HEK293 (cell line): ENCODE measurements at regions not wholly inside any gene's neighbourhood (a gene's known extent, or its start where the extent isn't known, plus 50 kb on each side); places are given as distances from the start of the nearest gene placed in this dataset.

ENCODE experiments used
- CTCF ChIA-PET: fragments of 350-600 bp; formaldehyde crosslinking; extraction: SDS; loops from one replicate; lab custom pipeline; 2021; ENCODE audit warnings: antibody characterized with exemption; lab: Yijun Ruan, JAX
- POLR2A ChIA-PET: fragments of 300-600 bp; formaldehyde crosslinking; extraction: SDS; loops from one replicate; lab custom pipeline; 2020; ENCODE audit warnings: antibody characterized with exemption, inconsistent platforms; lab: Yijun Ruan, JAX
- H3K27ac ChIP-seq: fragments of 200-500 bp; sonication (Bioruptor generic); 2 replicates; pipeline ENCODE4 v1.5.1; 2014; ENCODE audit warnings: low read depth, low read length, control low read depth, inconsistent platforms; ENCODE audit errors: extremely low read depth
- H3K36me3 ChIP-seq, 2 experiments: fragments of 200-500 bp in 1 of 2; sonication (Bioruptor generic) in 1 of 2; 1 replicate in 1 of 2; 2 replicates in 1 of 2; pipeline ENCODE4 v1.5.1; 2014 to 2017; ENCODE audit warnings: inconsistent platforms in 2 of 2, low read length in 2 of 2; ENCODE audit not compliant: control insufficient read depth in 2 of 2, insufficient read depth in 1 of 2
- H3K4me1 ChIP-seq: fragments of 200-500 bp; sonication (Bioruptor generic); 2 replicates; pipeline ENCODE4 v1.5.1; 2014; ENCODE audit warnings: mild to moderate bottlenecking, low read length, inconsistent platforms; ENCODE audit not compliant: control insufficient read depth, insufficient read depth
- H3K4me3 ChIP-seq: 2 replicates; pipeline ENCODE4 v1.5.1; 2011; ENCODE audit warnings: low read depth, mild to moderate bottlenecking, control low read depth, low read length, moderate library complexity
- H3K9me3 ChIP-seq: fragments of 200-500 bp; sonication (Bioruptor generic); 2 replicates; pipeline ENCODE4 v1.5.1; 2014; ENCODE audit warnings: low read depth, low read length, inconsistent platforms; ENCODE audit not compliant: control insufficient read depth, insufficient read depth
- BCL11B ChIP-seq: fragments of 450-650 bp; formaldehyde crosslinking; IDR thresholded peaks from 2 replicates; pipeline ENCODE4 v1.5.1; 2016; ENCODE audit warnings: low read depth, missing biosample characterization, missing genetic modification characterization
- PRDM2 ChIP-seq: fragments of 450-650 bp; formaldehyde crosslinking; IDR thresholded peaks from 2 replicates; pipeline ENCODE4 v1.5.1; 2016; ENCODE audit warnings: missing biosample characterization, missing genetic modification characterization, borderline replicate concordance
- PRDM4 ChIP-seq: fragments of 450-650 bp; formaldehyde crosslinking; IDR thresholded peaks from 2 replicates; pipeline ENCODE4 v1.5.1; 2017; ENCODE audit warnings: missing biosample characterization, missing genetic modification characterization
- ZFP3 ChIP-seq: fragments of 450-650 bp; formaldehyde crosslinking; IDR thresholded peaks from 2 replicates; pipeline ENCODE4 v1.5.1; 2016; ENCODE audit warnings: low read depth, missing biosample characterization, missing genetic modification characterization
- ZNF169 ChIP-seq: fragments of 450-650 bp; formaldehyde crosslinking; IDR thresholded peaks from 2 replicates; pipeline ENCODE4 v1.5.1; 2016; ENCODE audit warnings: missing biosample characterization, missing genetic modification characterization
- ZNF19 ChIP-seq: fragments of 450-650 bp; formaldehyde crosslinking; IDR thresholded peaks from 2 replicates; pipeline ENCODE4; 2016; ENCODE audit warnings: missing biosample characterization, missing genetic modification characterization, low read depth
- ZNF2 ChIP-seq: fragments of 450-650 bp; formaldehyde crosslinking; IDR thresholded peaks from 2 replicates; pipeline ENCODE4 v1.5.1; 2016; ENCODE audit warnings: missing biosample characterization, missing genetic modification characterization
- ZNF221 ChIP-seq: fragments of 450-650 bp; formaldehyde crosslinking; IDR thresholded peaks from 2 replicates; pipeline ENCODE4 v1.5.1; 2017; ENCODE audit warnings: missing biosample characterization, missing genetic modification characterization, borderline replicate concordance
- ZNF324 ChIP-seq: fragments of 450-650 bp; formaldehyde crosslinking; IDR thresholded peaks from 2 replicates; pipeline ENCODE4 v1.5.1; 2016; ENCODE audit warnings: missing biosample characterization, missing genetic modification characterization
- ZNF362 ChIP-seq: fragments of 450-650 bp; formaldehyde crosslinking; IDR thresholded peaks from 2 replicates; pipeline ENCODE4 v1.5.1; 2016; ENCODE audit warnings: missing biosample characterization, missing genetic modification characterization
- ZNF664 ChIP-seq: fragments of 450-650 bp; formaldehyde crosslinking; IDR thresholded peaks from 2 replicates; pipeline ENCODE4 v1.5.1; 2016; ENCODE audit warnings: missing biosample characterization, missing genetic modification characterization
- ZNF677 ChIP-seq: fragments of 450-650 bp; IDR thresholded peaks from 2 replicates; pipeline ENCODE4 v1.5.0; 2018; ENCODE audit warnings: missing biosample characterization, mild to moderate bottlenecking, missing genetic modification characterization, moderate library complexity

- no peak for TF ChIP-seq PRDM2 (tag by site-specific recombination)
- TF ChIP-seq, all 188 proteins: peak for 0
Measured at GRCh38 chr1:55520861-55521260, 305.7 kb upstream of the USP24 start (continued).

- H3K27ac ChIP-seq = no peak overlapping the region
- no peaks in the 10 kb centered on the region for H3K36me3 ChIP-seq
- TF ChIP-seq PRDM4 (tag by site-specific recombination) = no peak
- no peak for TF ChIP-seq ZNF677 (tag by site-specific recombination)
- no peak for TF ChIP-seq ZNF169 (tag by site-specific recombination)
- TF ChIP-seq ZNF2 = no peak
- no peaks in the 10 kb centered on the region for H3K4me1 ChIP-seq
- no peak overlapping the region for H3K4me3 ChIP-seq
- CTCF ChIA-PET = no interaction called here
- POLR2A ChIA-PET = no interaction called here
- no peaks in the 10 kb centered on the region for H3K9me3 ChIP-seq
Measured at GRCh38 chr1:55519937-55520683, 304.9 kb upstream of the USP24 start.

GRCh38 chr1:55519276-55519675 is 304.1 kb upstream of the USP24 start:
- TF ChIP-seq ZFP3 (tag by site-specific recombination) (no peak), ZNF362 (tag by site-specific recombination) (no peak), ZNF324 (tag by site-specific recombination) (no peak), ZNF221 (no peak), BCL11B (no peak), ZNF664 (tag by site-specific recombination) (no peak), ZNF19 (tag by site-specific recombination) (no peak)
- ChIA-PET CTCF (interaction anchor here (0.6 kb wide), 1 partner anchor 380 kb away, joined by 3 read pairs; no protein-coding TSS in a partner anchor), POLR2A (no interaction called here)
- Histone ChIP-seq H3K4me3 (no peak overlapping the region), H3K9me3 (no peaks in the 10 kb centered on the region), H3K27ac (no peak overlapping the region), H3K36me3 (no peaks in the 10 kb centered on the region), H3K4me1 (no peaks in the 10 kb centered on the region)
